ENCODE measurements at regions not wholly inside any gene's neighbourhood (a gene's known extent, or its start where the extent isn't known, plus 50 kb on each side); places are given as distances from the start of the nearest gene placed in this dataset.

GRCh38 chr12:125221602-125222001, 156.4 kb downstream of the AACS start:
- Mint-ChIP-seq H3K27ac (ENCODE audit: unreplicated experiment) (no peak overlapping the region), H3K4me3 (ENCODE audit: unreplicated experiment) (no peak overlapping the region), H3K27me3 (ENCODE audit: unreplicated experiment) (no peaks in the 10 kb centered on the region), H3K9me3 (ENCODE audit: unreplicated experiment) (no peaks in the 10 kb centered on the region), H3K36me3 (ENCODE audit: unreplicated experiment) (no peaks in the 10 kb centered on the region), H3K4me1 (ENCODE audit: unreplicated experiment) (no peaks in the 10 kb centered on the region)
- TF ChIP-seq, protein P1, sequence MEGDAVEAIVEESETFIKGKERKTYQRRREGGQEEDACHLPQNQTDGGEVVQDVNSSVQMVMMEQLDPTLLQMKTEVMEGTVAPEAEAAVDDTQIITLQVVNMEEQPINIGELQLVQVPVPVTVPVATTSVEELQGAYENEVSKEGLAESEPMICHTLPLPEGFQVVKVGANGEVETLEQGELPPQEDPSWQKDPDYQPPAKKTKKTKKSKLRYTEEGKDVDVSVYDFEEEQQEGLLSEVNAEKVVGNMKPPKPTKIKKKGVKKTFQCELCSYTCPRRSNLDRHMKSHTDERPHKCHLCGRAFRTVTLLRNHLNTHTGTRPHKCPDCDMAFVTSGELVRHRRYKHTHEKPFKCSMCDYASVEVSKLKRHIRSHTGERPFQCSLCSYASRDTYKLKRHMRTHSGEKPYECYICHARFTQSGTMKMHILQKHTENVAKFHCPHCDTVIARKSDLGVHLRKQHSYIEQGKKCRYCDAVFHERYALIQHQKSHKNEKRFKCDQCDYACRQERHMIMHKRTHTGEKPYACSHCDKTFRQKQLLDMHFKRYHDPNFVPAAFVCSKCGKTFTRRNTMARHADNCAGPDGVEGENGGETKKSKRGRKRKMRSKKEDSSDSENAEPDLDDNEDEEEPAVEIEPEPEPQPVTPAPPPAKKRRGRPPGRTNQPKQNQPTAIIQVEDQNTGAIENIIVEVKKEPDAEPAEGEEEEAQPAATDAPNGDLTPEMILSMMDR (IDR thresholded peaks at IDR 0.05), result no peak
- no peak for DNase-seq (ENCODE audit: extremely low spot score, unreplicated experiment)

DNA sequence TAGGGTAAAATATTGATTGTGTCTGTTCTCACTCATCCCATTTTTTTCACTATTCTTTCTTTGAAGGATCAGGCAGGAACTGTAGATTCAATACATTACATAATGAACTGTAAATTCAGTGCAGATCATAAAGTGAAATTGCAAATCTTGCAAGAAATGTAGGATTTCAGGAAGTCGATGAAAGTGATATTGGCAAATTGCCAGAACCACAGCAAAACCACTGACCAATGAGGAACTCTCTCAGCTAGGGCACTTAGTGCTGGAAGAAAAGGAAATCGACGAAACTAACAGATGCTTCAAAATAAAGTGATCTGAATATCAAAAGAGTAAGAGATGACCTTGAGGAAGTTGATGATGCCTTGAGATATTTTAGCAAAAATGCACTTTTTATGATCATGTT, 157.6 kb downstream of the AACS start:
- Mint-ChIP-seq H3K36me3 (ENCODE audit: unreplicated experiment) (no peaks in the 10 kb centered on the region), H3K9me3 (ENCODE audit: unreplicated experiment) (no peaks in the 10 kb centered on the region), H3K27ac (ENCODE audit: unreplicated experiment) (no peak overlapping the region), H3K4me1 (ENCODE audit: unreplicated experiment) (no peaks in the 10 kb centered on the region), H3K4me3 (ENCODE audit: unreplicated experiment) (no peak overlapping the region), H3K27me3 (ENCODE audit: unreplicated experiment) (no peaks in the 10 kb centered on the region)
- TF ChIP-seq, protein P1 (IDR thresholded peaks at IDR 0.05), result no peak
- DNase-seq (ENCODE audit: extremely low spot score, unreplicated experiment), result no peak

- Mint-ChIP-seq H3K9me3 (ENCODE audit: unreplicated experiment) (no peaks in the 10 kb centered on the region), H3K36me3 (ENCODE audit: unreplicated experiment) (no peaks in the 10 kb centered on the region), H3K4me1 (ENCODE audit: unreplicated experiment) (no peaks in the 10 kb centered on the region), H3K4me3 (ENCODE audit: unreplicated experiment) (no peak overlapping the region), H3K27me3 (ENCODE audit: unreplicated experiment) (no peaks in the 10 kb centered on the region), H3K27ac (ENCODE audit: unreplicated experiment) (no peak overlapping the region)
- DNase-seq (ENCODE audit: extremely low spot score, unreplicated experiment), result no peak
- TF ChIP-seq, protein P1 (IDR thresholded peaks at IDR 0.05), result no peak
Observed at GRCh38 chr12:125225641-125226040, 160.4 kb downstream of the AACS start.

DNA sequence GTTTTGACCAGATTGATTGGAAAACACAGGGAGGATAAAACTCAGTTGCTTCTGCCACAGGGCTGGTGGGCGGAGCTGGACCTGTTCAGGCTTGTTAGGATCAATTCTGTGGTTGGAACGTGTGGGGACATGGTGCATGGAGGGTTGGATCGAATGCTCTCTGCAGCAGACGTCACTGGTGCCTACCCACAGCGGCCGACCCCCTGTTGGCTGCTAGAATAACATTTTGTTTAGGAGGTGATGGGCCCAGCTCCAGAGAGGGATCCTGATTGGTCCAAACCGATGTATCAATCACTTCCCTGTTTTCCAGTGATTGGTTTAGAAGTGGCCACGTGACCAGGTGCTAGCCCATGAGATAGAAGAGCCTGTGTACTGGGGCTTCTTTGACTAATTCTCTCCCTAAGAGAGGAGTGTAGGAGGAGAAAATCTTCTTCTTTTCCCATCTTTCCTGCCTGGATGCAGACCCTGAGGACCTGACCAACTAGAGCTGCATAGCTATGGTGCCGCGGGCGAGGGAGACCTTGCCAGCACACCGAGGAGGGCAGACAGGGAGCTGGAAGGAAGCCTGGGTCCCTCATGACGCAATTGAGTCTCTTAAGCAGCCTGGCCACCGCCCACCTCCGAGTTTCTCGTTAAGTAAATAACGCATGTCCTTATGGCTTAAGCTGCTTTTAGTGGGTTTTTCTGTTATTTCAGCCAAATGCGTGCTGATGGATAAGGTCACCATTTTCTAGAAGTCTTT, 163.5 kb downstream of the AACS start:
- Mint-ChIP-seq H3K36me3 (ENCODE audit: unreplicated experiment) (no peaks in the 10 kb centered on the region), H3K4me1 (ENCODE audit: unreplicated experiment) (no peaks in the 10 kb centered on the region), H3K27ac (ENCODE audit: unreplicated experiment) (no peak overlapping the region), H3K27me3 (ENCODE audit: unreplicated experiment) (no peaks in the 10 kb centered on the region), H3K4me3 (ENCODE audit: unreplicated experiment) (no peak overlapping the region), H3K9me3 (ENCODE audit: unreplicated experiment) (peaks cover 4% of the 10 kb centered on the region)
- DNase-seq (ENCODE audit: extremely low spot score, unreplicated experiment), result no peak
- TF ChIP-seq, protein P1 (IDR thresholded peaks at IDR 0.05), result no peak

- Mint-ChIP-seq H3K9me3 (ENCODE audit: unreplicated experiment) (peaks cover 4% of the 10 kb centered on the region), H3K27ac (ENCODE audit: unreplicated experiment) (no peak overlapping the region), H3K4me3 (ENCODE audit: unreplicated experiment) (no peak overlapping the region), H3K4me1 (ENCODE audit: unreplicated experiment) (no peaks in the 10 kb centered on the region), H3K27me3 (ENCODE audit: unreplicated experiment) (no peaks in the 10 kb centered on the region), H3K36me3 (ENCODE audit: unreplicated experiment) (no peaks in the 10 kb centered on the region)
- TF ChIP-seq, protein P1 (IDR thresholded peaks at IDR 0.05), result no peak
- no peak for DNase-seq (ENCODE audit: extremely low spot score, unreplicated experiment)
Observed at GRCh38 chr12:125229878-125230530, 164.8 kb downstream of the AACS start.

All from osteocyte (in vitro differentiated cells).